GM12865 (cell line): ENCODE measurements at regions not wholly inside any gene's neighbourhood (a gene's known extent, or its start where the extent isn't known, plus 50 kb on each side); places are given as distances from the start of the nearest gene placed in this dataset.

Experiments
- DNase-seq: peaks from one replicate; pipeline ENCODE4 v3.0.0; 2010; ENCODE audit warnings: low read depth
- H3K4me3 ChIP-seq: 2 replicates; pipeline ENCODE4 v1.5.1; 2011; ENCODE audit warnings: mild to moderate bottlenecking, low read depth, low read length, control low read depth
- TF ChIP-seq, protein P1 (sequence below): IDR thresholded peaks from 2 replicates; pipeline ENCODE4 v1.5.1; 2011; ENCODE audit warnings: low read length, control low read depth, low read depth, inconsistent platforms; ENCODE audit not compliant: insufficient read depth; ENCODE audit errors: missing control alignments

DNA sequence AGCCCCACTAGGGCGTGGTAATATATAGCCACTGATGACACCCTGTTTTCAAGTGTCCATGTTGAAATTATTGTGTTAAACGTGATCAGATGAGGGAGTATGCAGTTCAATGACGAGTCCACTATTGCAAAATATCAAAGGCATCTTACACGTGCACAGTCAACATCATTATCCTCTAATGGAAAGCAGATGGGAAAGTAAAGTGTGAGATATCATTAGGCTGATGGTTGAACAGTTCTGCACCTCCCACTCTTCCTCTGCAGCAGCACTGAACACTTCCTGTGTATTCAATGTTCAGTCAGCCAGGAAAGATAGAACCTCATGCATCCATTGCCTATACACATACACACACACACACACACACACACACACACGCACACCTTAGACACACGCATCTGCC is 431.8 kb upstream of the CCDC54 start:
- H3K4me3 ChIP-seq, result no peak overlapping the region
- no peak for DNase-seq
- TF ChIP-seq, protein P1, sequence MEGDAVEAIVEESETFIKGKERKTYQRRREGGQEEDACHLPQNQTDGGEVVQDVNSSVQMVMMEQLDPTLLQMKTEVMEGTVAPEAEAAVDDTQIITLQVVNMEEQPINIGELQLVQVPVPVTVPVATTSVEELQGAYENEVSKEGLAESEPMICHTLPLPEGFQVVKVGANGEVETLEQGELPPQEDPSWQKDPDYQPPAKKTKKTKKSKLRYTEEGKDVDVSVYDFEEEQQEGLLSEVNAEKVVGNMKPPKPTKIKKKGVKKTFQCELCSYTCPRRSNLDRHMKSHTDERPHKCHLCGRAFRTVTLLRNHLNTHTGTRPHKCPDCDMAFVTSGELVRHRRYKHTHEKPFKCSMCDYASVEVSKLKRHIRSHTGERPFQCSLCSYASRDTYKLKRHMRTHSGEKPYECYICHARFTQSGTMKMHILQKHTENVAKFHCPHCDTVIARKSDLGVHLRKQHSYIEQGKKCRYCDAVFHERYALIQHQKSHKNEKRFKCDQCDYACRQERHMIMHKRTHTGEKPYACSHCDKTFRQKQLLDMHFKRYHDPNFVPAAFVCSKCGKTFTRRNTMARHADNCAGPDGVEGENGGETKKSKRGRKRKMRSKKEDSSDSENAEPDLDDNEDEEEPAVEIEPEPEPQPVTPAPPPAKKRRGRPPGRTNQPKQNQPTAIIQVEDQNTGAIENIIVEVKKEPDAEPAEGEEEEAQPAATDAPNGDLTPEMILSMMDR, result no peak

DNA sequence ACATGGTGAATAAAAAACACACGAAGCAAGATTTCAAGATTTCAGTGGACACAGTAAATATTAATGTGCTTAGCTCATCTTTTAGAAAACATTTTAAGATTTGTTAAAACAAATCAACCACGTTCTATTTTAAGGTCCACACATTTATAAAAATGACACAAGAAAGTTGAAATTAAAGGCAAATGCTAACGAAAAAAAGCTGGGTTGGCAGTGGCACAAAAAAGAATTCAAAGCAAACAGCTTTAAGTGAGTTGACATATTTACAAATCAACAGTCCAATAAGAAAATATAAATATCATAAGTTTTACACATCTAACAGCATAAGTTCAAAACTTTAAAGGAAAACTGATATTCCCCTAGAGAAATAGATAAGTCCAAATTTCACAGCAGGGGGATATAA is 430.4 kb upstream of the CCDC54 start:
- TF ChIP-seq, protein P1, result no peak

DNA sequence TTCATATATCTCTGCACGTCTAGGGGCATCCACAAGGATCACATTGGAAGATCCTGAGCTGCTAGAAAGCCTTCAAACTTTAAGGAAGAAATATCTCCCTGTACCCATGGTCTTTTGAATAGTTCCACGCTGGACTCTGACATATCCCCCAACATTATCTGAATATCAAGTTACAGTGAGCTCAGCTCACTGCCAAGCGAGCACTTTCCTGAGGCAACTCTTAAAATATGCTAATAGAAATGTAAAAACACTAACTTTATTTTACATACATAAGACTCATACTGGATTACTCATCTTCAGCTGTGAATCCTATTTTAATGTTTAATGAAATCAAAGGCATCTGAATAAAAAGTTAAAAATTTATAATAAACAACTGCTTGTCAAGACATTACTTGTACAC is 420.2 kb upstream of the CCDC54 start:
- DNase-seq, result no peak
- no peak overlapping the region for H3K4me3 ChIP-seq
- TF ChIP-seq, protein P1, result no peak

More for the DNA sequence above, 430.4 kb upstream of the CCDC54 start:
- H3K4me3 ChIP-seq, result no peak overlapping the region
- DNase-seq, result no peak

GRCh38 chr3:106962993-106963392 is 414.2 kb upstream of the CCDC54 start:
- no peak for DNase-seq
- no peak overlapping the region for H3K4me3 ChIP-seq
- TF ChIP-seq, protein P1, result no peak

- TF ChIP-seq, protein P1, result no peak
- H3K4me3 ChIP-seq, result no peak overlapping the region
- no peak for DNase-seq
These were observed 413.8 kb upstream of the CCDC54 start for GRCh38 chr3:106963442-106963841.

GRCh38 chr3:106965307-106965706 is 411.9 kb upstream of the CCDC54 start:
- no peak for DNase-seq
- TF ChIP-seq, protein P1, result no peak
- no peak overlapping the region for H3K4me3 ChIP-seq

- DNase-seq, result no peak
- H3K4me3 ChIP-seq, result no peak overlapping the region
- TF ChIP-seq, protein P1, result no peak
These were observed 407.6 kb upstream of the CCDC54 start for GRCh38 chr3:106969596-106969995.
